Esophagus squamous epithelium (tissue), 5 donors: ENCODE measurements at regions not wholly inside any gene's neighbourhood (a gene's known extent, or its start where the extent isn't known, plus 50 kb on each side); places are given as distances from the start of the nearest gene placed in this dataset.
"Not testable (repeated sequence)": the region's sequence is repeated elsewhere in the genome, so short reads cannot be mapped to it uniquely, and the experiment has no call there.

ENCODE experiments used
- DNase-seq: peaks from one replicate; lab custom pipeline; 2025; lab: John Stamatoyannopoulos, UW
- H3K27ac ChIP-seq, 4 donors: fragments of 200-600 bp; sonication (generic); one replicate each; pipeline ENCODE4 v1.5.1; 2016 to 2019; ENCODE audit warnings: mild to moderate bottlenecking in 1 of 4
- H3K27me3 ChIP-seq, 4 donors: fragments of 200-600 bp; sonication (generic); 1 replicate in 3 of 4; 2 replicates in 1 of 4; pipeline versions ENCODE4 v1.5.1 to v1.6.0; 2017 to 2021; ENCODE audit warnings: antibody characterized with exemption in 1 of 4
- H3K36me3 ChIP-seq, 3 donors: fragments of 200-600 bp; sonication (generic); one replicate each; pipeline ENCODE4 v1.5.1; 2016 to 2019
- H3K4me1 ChIP-seq, 3 donors: fragments of 200-600 bp; sonication (generic); one replicate each; pipeline ENCODE4 v1.5.1; 2017 to 2019
- H3K4me3 ChIP-seq, 4 donors: fragments of 200-600 bp; sonication (generic); 1 replicate in 3 of 4; 2 replicates in 1 of 4; pipeline ENCODE4 v1.5.1; 2016 to 2019; ENCODE audit warnings: mild to moderate bottlenecking in 2 of 4, moderate library complexity in 1 of 4
- H3K9me3 ChIP-seq, 3 donors: fragments of 200-600 bp; sonication (generic); one replicate each; pipeline ENCODE4 v1.5.1; 2016 to 2019
- POLR2A ChIP-seq, 4 donors: fragments of 450-650 bp; IDR thresholded peaks; one replicate each; pipeline ENCODE4 v1.6.1; 2017; ENCODE audit warnings: antibody characterized with exemption in 4 of 4, mild to moderate bottlenecking in 4 of 4, moderate library complexity in 3 of 4
- WGBS, 2 donors: methylation state at CpG; one replicate each; pipeline ENCODE4 v1.1.5; 2018; 5-methylcytosine and 5-hydroxymethylcytosine counted together
- intact Hi-C: fragments of 100-400 bp; cut with DNase I; formaldehyde crosslinking; loops from one replicate; pipeline ENCODE4 v1.15.0; 2022
- TF ChIP-seq, protein P1 (sequence below), 6 experiments: fragments of 450-650 bp in 4 of 6; fragments of 200-600 bp in 2 of 6; sonication (generic) in 2 of 6; IDR thresholded peaks; one replicate each; pipeline ENCODE4 v1.5.1; 2016 to 2019; ENCODE audit warnings: antibody characterized with exemption in 6 of 6, mild to moderate bottlenecking in 4 of 6, moderate library complexity in 4 of 6
- donor health status: DM: yes; HTN: yes; CAD: no.

DNA sequence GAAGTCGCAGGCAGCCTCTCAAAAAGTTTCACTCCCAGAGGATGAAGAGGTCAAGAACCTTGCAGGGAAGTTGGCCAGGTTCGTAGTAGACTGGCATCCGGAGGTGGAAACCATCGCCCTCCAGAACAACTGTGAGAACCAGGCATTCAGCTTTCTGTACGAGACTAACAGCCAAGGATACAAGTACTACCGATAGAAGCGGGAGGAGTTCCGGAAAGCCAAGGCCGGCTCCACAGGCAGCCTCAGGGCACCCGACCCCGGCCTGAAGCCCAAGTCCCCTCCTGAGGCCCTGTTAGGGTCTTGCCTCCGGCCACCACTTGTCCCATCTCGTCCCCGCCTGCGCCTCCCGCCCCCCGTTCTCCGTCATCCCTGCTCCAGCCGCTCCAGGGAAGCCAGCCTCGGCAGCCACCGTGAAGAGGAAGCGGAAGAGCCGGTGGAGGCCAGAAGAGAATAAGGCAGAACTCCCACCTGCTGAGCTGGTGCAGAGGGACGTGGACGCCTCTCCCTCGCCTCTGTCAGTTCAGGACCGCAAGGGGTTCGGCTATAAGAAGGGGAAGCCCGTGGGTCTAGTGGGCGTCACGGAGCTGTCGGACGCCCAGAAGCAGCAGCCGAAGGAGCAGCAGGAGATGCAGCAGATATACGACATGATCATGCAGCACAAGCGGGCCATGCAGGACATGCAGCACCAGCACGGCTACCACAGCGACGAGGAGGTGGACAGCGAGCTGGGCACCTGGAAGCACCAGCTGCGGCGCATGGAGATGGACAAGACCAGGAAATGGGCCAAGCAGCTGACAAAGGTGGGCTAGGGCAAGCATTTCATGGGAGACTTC, 366.8 kb upstream of the ATXN7L3B start:
- Histone ChIP-seq H3K36me3 (no peaks in the 10 kb centered on the region), H3K4me3 (no peak overlapping the region), H3K9me3 (peaks cover 0 to 8% (median 0%) of the 10 kb centered on the region in 3 donors), H3K4me1 (no peaks in the 10 kb centered on the region), H3K27me3 (no peaks in the 10 kb centered on the region), H3K27ac (no peak overlapping the region)
- intact Hi-C loops = no loop called here
- DNase-seq = no peak
- WGBS, 2 donors = 87% methylated on average over 11 to 23 of the region's 42 CpGs
- TF ChIP-seq, protein P1, sequence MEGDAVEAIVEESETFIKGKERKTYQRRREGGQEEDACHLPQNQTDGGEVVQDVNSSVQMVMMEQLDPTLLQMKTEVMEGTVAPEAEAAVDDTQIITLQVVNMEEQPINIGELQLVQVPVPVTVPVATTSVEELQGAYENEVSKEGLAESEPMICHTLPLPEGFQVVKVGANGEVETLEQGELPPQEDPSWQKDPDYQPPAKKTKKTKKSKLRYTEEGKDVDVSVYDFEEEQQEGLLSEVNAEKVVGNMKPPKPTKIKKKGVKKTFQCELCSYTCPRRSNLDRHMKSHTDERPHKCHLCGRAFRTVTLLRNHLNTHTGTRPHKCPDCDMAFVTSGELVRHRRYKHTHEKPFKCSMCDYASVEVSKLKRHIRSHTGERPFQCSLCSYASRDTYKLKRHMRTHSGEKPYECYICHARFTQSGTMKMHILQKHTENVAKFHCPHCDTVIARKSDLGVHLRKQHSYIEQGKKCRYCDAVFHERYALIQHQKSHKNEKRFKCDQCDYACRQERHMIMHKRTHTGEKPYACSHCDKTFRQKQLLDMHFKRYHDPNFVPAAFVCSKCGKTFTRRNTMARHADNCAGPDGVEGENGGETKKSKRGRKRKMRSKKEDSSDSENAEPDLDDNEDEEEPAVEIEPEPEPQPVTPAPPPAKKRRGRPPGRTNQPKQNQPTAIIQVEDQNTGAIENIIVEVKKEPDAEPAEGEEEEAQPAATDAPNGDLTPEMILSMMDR (IDR thresholded peaks at IDR 0.05) = no peak
- no peak for TF ChIP-seq POLR2A (IDR thresholded peaks at IDR 0.05)

DNA sequence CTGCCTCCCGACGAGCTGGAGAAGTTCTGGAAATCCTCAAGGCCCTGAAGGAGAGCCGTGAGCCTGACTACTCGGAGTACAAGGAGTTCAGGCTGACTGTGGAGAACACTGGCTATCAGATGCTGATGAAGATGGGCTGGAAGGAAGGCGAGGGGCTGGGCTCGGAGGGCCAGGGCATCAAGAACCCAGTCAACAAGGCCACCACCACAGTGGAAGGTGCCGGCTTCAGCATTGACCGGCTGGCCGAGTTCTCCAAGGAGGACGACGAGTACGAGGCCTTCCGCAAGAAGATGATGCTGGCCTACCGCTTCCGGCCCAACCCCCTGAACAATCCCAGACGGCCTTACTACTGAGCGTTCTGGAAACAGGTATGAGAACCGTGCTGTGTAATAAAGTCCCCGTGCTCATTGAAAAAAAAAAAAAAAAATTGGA, 366.1 kb upstream of the ATXN7L3B start:
- Histone ChIP-seq H3K9me3 (peaks cover 0 to 8% (median 0%) of the 10 kb centered on the region in 3 donors), H3K4me3 (no peak overlapping the region), H3K27me3 (no peaks in the 10 kb centered on the region), H3K4me1 (no peaks in the 10 kb centered on the region), H3K36me3 (no peaks in the 10 kb centered on the region), H3K27ac (no peak overlapping the region)
- WGBS, 2 donors = 93 to 94% methylated on average over 18 to 19 of the region's 19 CpGs
- intact Hi-C loops = no loop called here
- DNase-seq = no peak
- TF ChIP-seq, protein P1 (IDR thresholded peaks at IDR 0.05) = no peak
- no peak for TF ChIP-seq POLR2A (IDR thresholded peaks at IDR 0.05)

DNA sequence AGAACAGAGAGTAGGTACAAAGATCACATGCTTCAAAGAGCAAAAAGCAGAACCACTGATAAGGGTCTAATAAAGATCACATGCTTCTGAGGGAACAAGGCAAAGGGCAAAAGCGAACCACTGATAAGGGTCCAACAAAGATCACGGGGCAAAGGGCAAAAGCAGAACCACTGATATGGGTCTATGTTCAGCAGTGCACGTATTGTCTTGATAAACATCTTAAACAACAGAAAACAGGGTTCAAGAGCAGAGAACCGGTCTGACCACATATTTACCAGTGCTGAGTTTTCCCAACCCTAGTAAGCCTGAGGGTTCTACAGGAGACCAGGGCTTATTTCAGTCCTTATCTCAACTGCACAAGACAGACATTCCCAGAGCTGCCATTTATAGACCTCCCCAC, 362.7 kb upstream of the ATXN7L3B start:
- H3K27me3 ChIP-seq, DNase-seq, H3K36me3 ChIP-seq, H3K27ac ChIP-seq, H3K4me3 ChIP-seq, H3K9me3 ChIP-seq, H3K4me1 ChIP-seq, intact Hi-C loops: not testable (repeated sequence)
- 60 to 76% methylated on average over 4 of the region's 4 CpGs for WGBS, 2 donors

DNA sequence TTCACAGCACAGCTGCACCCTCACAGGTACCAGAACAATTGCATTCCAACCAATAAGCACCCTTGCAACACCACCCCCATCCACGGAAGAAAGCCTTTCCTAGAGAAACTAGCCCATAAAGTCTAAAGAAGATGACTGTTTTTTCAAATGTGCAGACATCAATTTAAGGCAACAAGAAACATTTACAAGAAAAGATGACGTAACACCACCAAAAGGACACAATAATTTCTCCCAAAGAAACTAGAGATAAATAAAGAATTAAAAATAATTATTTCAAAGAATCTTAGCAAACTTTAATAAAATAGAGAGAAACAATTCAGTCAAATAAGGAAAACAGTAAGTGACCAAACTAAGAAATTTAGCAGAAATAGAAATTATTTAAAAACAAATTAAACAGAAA, 352.3 kb upstream of the ATXN7L3B start:
- Histone ChIP-seq H3K27ac (no peak overlapping the region), H3K4me3 (no peak overlapping the region), H3K4me1 (no peaks in the 10 kb centered on the region), H3K27me3 (no peaks in the 10 kb centered on the region), H3K9me3 (no peaks in the 10 kb centered on the region), H3K36me3 (no peaks in the 10 kb centered on the region)
- intact Hi-C loops = no loop called here
- no peak for TF ChIP-seq POLR2A (IDR thresholded peaks at IDR 0.05)
- TF ChIP-seq, protein P1 (IDR thresholded peaks at IDR 0.05) = no peak
- no peak for DNase-seq
- WGBS, 2 donors = 65 to 74% methylated on average over 2 of the region's 2 CpGs

DNA sequence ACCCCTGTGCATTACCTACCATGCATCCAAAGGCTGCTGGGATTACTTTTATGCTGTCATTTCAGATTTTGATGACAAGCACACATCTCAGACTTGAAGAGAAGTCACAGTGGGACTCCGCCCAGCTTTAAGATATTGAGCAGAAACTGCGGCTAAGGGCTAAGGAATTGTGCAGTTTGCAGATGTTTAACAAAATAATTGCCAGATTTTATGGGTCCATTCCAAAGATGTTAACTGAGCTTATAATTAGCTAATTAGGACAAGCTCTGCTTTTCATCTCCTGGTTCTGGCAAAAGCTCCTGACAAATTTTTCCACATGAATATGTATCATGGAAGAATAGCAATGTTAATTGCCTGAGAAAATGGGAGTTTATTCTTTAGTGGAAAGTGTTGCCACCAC, 344.4 kb upstream of the ATXN7L3B start:
- no peaks in the 10 kb centered on the region for H3K4me1 ChIP-seq
- 81 to 100% methylated on average over 2 of the region's 2 CpGs for WGBS, 2 donors
- no peak overlapping the region for H3K27ac ChIP-seq
- no peaks in the 10 kb centered on the region for H3K36me3 ChIP-seq
- no peak for TF ChIP-seq POLR2A (IDR thresholded peaks at IDR 0.05)
- TF ChIP-seq, protein P1 (IDR thresholded peaks at IDR 0.05) = no peak
- intact Hi-C loops = no loop called here
- H3K27me3 ChIP-seq = no peaks in the 10 kb centered on the region
- H3K9me3 ChIP-seq = no peaks in the 10 kb centered on the region
- DNase-seq = no peak
- H3K4me3 ChIP-seq = no peak overlapping the region
